Naive thymus-derived CD4-positive, alpha-beta T cell (primary cell): ENCODE measurements at regions not wholly inside any gene's neighbourhood (a gene's known extent, or its start where the extent isn't known, plus 50 kb on each side); places are given as distances from the start of the nearest gene placed in this dataset.

ENCODE experiments used
- ATAC-seq: fragments of 150-1000 bp; cut with Tn5 transposase; 2 replicates; pipeline ENCODE4 v1.10.0; 2021; ENCODE audit warnings: mild to moderate bottlenecking, moderate library complexity
- CTCF ChIA-PET: fragments of 350-600 bp; sonication (Branson Sonifier 250); formaldehyde crosslinking; loops from one replicate; lab custom pipeline; 2021; ENCODE audit warnings: antibody characterized with exemption; lab: Charles Lee
- POLR2A ChIA-PET: fragments of 350-600 bp; sonication (Branson Sonifier 250); formaldehyde crosslinking; loops from one replicate; lab custom pipeline; 2021; ENCODE audit warnings: antibody characterized with exemption, inconsistent platforms; lab: Charles Lee
- DNase-seq, 9 donors: peaks; one replicate each; pipeline versions ENCODE4 v3.0.0 to v3.0.0-alpha.2; 2020 to 2022; ENCODE audit warnings: mixed read lengths in 1 of 9
- H3K27ac ChIP-seq: one replicate; pipeline ENCODE4 v1.7.0; 2013; ENCODE audit warnings: mild to moderate bottlenecking, low read depth, low read length, moderate library complexity
- H3K27me3 ChIP-seq, 2 donors: one replicate each; pipeline ENCODE4 v1.7.0; 2013; ENCODE audit warnings: low read length in 2 of 2, mild to moderate bottlenecking in 2 of 2, moderate library complexity in 2 of 2; ENCODE audit not compliant: control insufficient read depth in 2 of 2, insufficient read depth in 2 of 2
- H3K36me3 ChIP-seq, 3 experiments: 1 replicate in 2 of 3; 2 replicates in 1 of 3; pipeline ENCODE4 v1.7.0; 2013; ENCODE audit warnings: low read length in 3 of 3, mild to moderate bottlenecking in 3 of 3, moderate library complexity in 1 of 3; ENCODE audit not compliant: insufficient read depth in 3 of 3, control insufficient read depth in 2 of 3
- H3K4me1 ChIP-seq, 2 donors: one replicate each; pipeline ENCODE4 v1.7.0; 2013; ENCODE audit warnings: low read length in 2 of 2, mild to moderate bottlenecking in 2 of 2, moderate library complexity in 1 of 2; ENCODE audit not compliant: control insufficient read depth in 2 of 2, insufficient read depth in 2 of 2
- H3K4me3 ChIP-seq: 2 replicates; pipeline ENCODE4 v1.7.0; 2013; ENCODE audit warnings: mild to moderate bottlenecking, low read length
- H3K9me3 ChIP-seq, 3 experiments: 1 replicate in 2 of 3; 2 replicates in 1 of 3; pipeline ENCODE4 v1.7.0; 2013; ENCODE audit warnings: low read length in 3 of 3; ENCODE audit not compliant: control insufficient read depth in 2 of 3
- H3K27ac Mint-ChIP-seq, 9 donors: one replicate each; pipeline ENCODE4 v1.8.0; 2020 to 2022; ENCODE audit warnings: mixed read lengths in 9 of 9, mild to moderate bottlenecking in 8 of 9, moderate library complexity in 5 of 9, inconsistent platforms in 2 of 9
- H3K27me3 Mint-ChIP-seq, 5 donors: one replicate each; pipeline ENCODE4 v1.8.0; 2021 to 2022; ENCODE audit warnings: mixed read lengths in 5 of 5, mild to moderate bottlenecking in 1 of 5
- H3K36me3 Mint-ChIP-seq, 5 donors: one replicate each; pipeline ENCODE4 v1.8.0; 2020 to 2022; ENCODE audit warnings: mixed read lengths in 5 of 5, mild to moderate bottlenecking in 3 of 5, inconsistent platforms in 1 of 5
- H3K4me1 Mint-ChIP-seq, 7 donors: one replicate each; pipeline ENCODE4 v1.8.0; 2020 to 2022; ENCODE audit warnings: mixed read lengths in 7 of 7, mild to moderate bottlenecking in 3 of 7, inconsistent platforms in 1 of 7
- H3K4me3 Mint-ChIP-seq, 10 donors: one replicate each; pipeline ENCODE4 v1.8.0; 2020 to 2022; ENCODE audit warnings: mild to moderate bottlenecking in 10 of 10, mixed read lengths in 10 of 10, moderate library complexity in 6 of 10, inconsistent platforms in 2 of 10
- H3K9me3 Mint-ChIP-seq, 11 donors: one replicate each; pipeline ENCODE4 v1.8.0; 2020 to 2022; ENCODE audit warnings: mixed read lengths in 11 of 11, mild to moderate bottlenecking in 4 of 11, inconsistent platforms in 1 of 11, moderate library complexity in 1 of 11
- intact Hi-C, 2 donors: fragments of 100-400 bp; cut with micrococcal nuclease; formaldehyde crosslinking; loops; one replicate each; pipeline ENCODE4 v1.15.1; 2023

DNA sequence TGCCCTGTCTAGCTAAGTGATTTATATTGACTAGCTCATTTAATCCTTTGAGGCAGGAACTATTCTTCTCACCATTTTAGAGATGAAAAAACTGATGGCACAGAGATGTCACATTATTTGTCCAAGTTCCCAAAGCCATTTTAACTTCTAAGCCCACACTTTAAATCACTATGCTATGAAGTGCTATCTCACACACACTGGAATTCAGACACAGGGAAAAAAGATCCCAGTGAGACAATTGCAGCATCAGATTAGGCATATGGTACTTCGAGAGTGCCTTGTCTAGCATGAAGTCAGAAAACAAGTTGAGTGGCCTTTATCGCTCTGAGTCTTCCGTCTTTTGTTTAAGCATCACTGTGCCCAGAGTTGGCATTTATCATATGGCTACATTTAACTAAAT, 54.1 kb upstream of the PDE7B start:
- Histone ChIP-seq H3K36me3 (no peaks in the 10 kb centered on the region), H3K27ac (no peak overlapping the region), H3K27me3 (no peaks in the 10 kb centered on the region), H3K4me3 (no peak overlapping the region), H3K4me1 (no peaks in the 10 kb centered on the region), H3K9me3 (no peaks in the 10 kb centered on the region)
- peaks cover 0 to 2% (median 0%) of the 10 kb centered on the region in 11 donors for H3K9me3 Mint-ChIP-seq
- peaks cover 0 to 12% (median 7%) of the 10 kb centered on the region in 7 donors for H3K4me1 Mint-ChIP-seq
- no peaks in the 10 kb centered on the region for H3K27me3 Mint-ChIP-seq
- DNase-seq, result no peak
- ChIA-PET CTCF (interaction anchor here (0.5 kb wide), 1 partner anchor 250 kb away, joined by 3 read pairs; no protein-coding TSS in a partner anchor), POLR2A (no interaction called here)
- H3K4me3 Mint-ChIP-seq, result no peak overlapping the region
- H3K27ac Mint-ChIP-seq, result no peak overlapping the region
- ATAC-seq, result no peak
- no peaks in the 10 kb centered on the region for H3K36me3 Mint-ChIP-seq
- intact Hi-C loops, result no loop called here

DNA sequence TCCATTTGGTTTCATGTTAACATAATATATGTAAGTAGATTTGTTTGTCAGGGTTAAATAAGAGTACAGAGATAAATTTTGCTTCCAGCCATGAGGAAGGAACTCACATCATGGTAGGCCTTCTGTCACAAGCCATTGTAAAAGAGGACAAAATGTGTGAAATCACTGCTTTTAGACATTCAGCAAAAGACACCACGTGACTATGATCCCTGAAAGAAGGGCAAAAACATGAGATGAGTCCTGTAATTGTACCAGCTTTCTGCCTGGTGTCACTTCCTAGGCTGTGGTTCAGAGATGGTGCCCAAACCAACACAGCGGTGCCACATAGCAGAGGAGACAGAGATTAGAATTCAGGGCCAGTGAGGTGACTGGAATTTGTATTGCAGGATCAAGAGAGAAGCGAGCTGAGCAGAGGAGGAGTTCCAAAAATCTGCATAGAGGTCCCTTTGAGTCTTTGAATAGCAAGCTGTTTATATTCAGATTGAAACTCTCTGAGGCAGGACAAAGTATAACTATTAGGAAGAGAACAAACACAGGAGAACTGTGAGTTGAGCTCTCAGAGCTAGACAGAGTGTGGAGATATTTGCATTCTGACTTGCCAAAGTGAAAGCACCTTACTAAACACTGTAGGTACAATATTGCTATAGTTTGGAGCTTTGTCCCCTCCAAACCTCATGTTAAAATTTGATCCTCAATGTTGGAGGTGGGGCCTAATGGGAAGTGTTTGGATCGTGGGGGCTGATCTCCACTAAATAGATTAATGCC, 52.6 kb upstream of the PDE7B start:
- ChIA-PET POLR2A (no interaction called here), CTCF (interaction anchor here (0.7 kb wide), 1 partner anchor 232 kb away, joined by 3 read pairs; no protein-coding TSS in a partner anchor)
- Histone ChIP-seq H3K4me3 (no peak overlapping the region), H3K27me3 (no peaks in the 10 kb centered on the region), H3K9me3 (no peaks in the 10 kb centered on the region), H3K36me3 (no peaks in the 10 kb centered on the region), H3K4me1 (no peaks in the 10 kb centered on the region), H3K27ac (no peak overlapping the region)
- Mint-ChIP-seq H3K36me3 (no peaks in the 10 kb centered on the region), H3K4me1 (peaks cover 0 to 12% (median 7%) of the 10 kb centered on the region in 7 donors), H3K9me3 (peaks cover 0 to 7% (median 0%) of the 10 kb centered on the region in 11 donors), H3K27me3 (no peaks in the 10 kb centered on the region), H3K4me3 (peak overlapping the region in 1 of 10 donors; percentile 26), H3K27ac (peak overlapping the region in 2 of 9 donors; percentile 7 to 66)
- intact Hi-C loops, result no loop called here
- ATAC-seq (no peak), DNase-seq (no peak)
